SK-N-SH (cell line): ENCODE measurements at regions not wholly inside any gene's neighbourhood (a gene's known extent, or its start where the extent isn't known, plus 50 kb on each side); places are given as distances from the start of the nearest gene placed in this dataset.
A peak's percentile ranks its signal among the peaks of the same experiment; 100 is the strongest.

Source experiments
- CTCF ChIA-PET: fragments of 300-600, 350-600 bp; formaldehyde crosslinking; extraction: SDS; loops from one replicate; lab custom pipeline; 2021; lab: Yijun Ruan, JAX
- POLR2A ChIA-PET: fragments of 350-600 bp; sonication (Branson Sonifier 250); formaldehyde crosslinking; extraction: SDS; loops from one replicate; lab custom pipeline; 2020; ENCODE audit warnings: antibody characterized with exemption, inconsistent platforms; lab: Yijun Ruan, JAX
- DNase-seq: peaks from one replicate; pipeline ENCODE4 v3.0.0; 2012
- H2AFZ ChIP-seq: fragments of 200-600 bp; sonication (generic); 2 replicates; pipeline ENCODE4 v1.8.1; 2016; ENCODE audit warnings: antibody characterized with exemption, mild to moderate bottlenecking, low read depth
- H3F3A ChIP-seq: fragments of 200-600 bp; sonication (generic); replicated peaks from 2 replicates; pipeline ENCODE3; 2016; ENCODE audit warnings: antibody characterized with exemption, mild to moderate bottlenecking; ENCODE audit not compliant: insufficient read depth
- H3K27ac ChIP-seq, 2 experiments: fragments of 200-500 bp in 1 of 2; fragments of 200-600 bp in 1 of 2; sonication (Bioruptor generic) in 1 of 2; sonication (generic), shearing (Covaris generic) in 1 of 2; 2 replicates each; pipeline versions ENCODE4 v1.5.1 to v1.6.1; 2014 to 2016; ENCODE audit warnings: low read depth in 2 of 2, inconsistent platforms in 1 of 2, low read length in 1 of 2, mild to moderate bottlenecking in 1 of 2, mixed read lengths in 1 of 2
- H3K27me3 ChIP-seq: fragments of 200-600 bp; sonication (generic), shearing (Covaris generic); 2 replicates; pipeline ENCODE4 v1.6.1; 2016; ENCODE audit warnings: mixed run types; ENCODE audit not compliant: insufficient read depth
- H3K36me3 ChIP-seq, 2 experiments: fragments of 200-500 bp in 1 of 2; fragments of 200-600 bp in 1 of 2; sonication (Bioruptor generic) in 1 of 2; sonication (generic) in 1 of 2; replicated peaks in 1 of 2; 2 replicates each; pipeline versions ENCODE3 to v1.5.1; 2014 to 2016; ENCODE audit warnings: low read length in 1 of 2, mild to moderate bottlenecking in 1 of 2; ENCODE audit not compliant: insufficient read depth in 2 of 2, control insufficient read depth in 1 of 2
- H3K4me1 ChIP-seq, 2 experiments: fragments of 200-500 bp in 1 of 2; fragments of 200-600 bp in 1 of 2; sonication (Bioruptor generic) in 1 of 2; sonication (generic), shearing (Covaris generic) in 1 of 2; 2 replicates each; pipeline versions ENCODE4 v1.5.1 to v1.6.1; 2014 to 2016; ENCODE audit warnings: low read depth in 1 of 2, low read length in 1 of 2, mixed run types in 1 of 2; ENCODE audit not compliant: insufficient read depth in 2 of 2, control insufficient read depth in 1 of 2
- H3K4me2 ChIP-seq: fragments of 200-600 bp; sonication (generic), shearing (Covaris generic); 2 replicates; pipeline ENCODE4 v1.6.1; 2017; ENCODE audit warnings: mixed run types
- H3K4me3 ChIP-seq, 2 experiments: fragments of 200-500 bp in 1 of 2; fragments of 200-600 bp in 1 of 2; sonication (Bioruptor generic) in 1 of 2; sonication (generic), shearing (Covaris generic) in 1 of 2; 2 replicates each; pipeline versions ENCODE4 v1.5.1 to v1.8.1; 2014 to 2016; ENCODE audit warnings: low read depth in 2 of 2, inconsistent platforms in 1 of 2, low read length in 1 of 2, mild to moderate bottlenecking in 1 of 2, mixed read lengths in 1 of 2, moderate library complexity in 1 of 2
- H3K79me2 ChIP-seq: fragments of 200-600 bp; sonication (generic); 2 replicates; pipeline ENCODE4 v1.8.1; 2017; ENCODE audit warnings: mild to moderate bottlenecking; ENCODE audit not compliant: insufficient read depth
- H3K9ac ChIP-seq: fragments of 200-600 bp; sonication (generic); 2 replicates; pipeline ENCODE4 v1.6.1; 2017; ENCODE audit warnings: mixed run types
- H3K9me2 ChIP-seq: fragments of 200-600 bp; sonication (generic); 2 replicates; pipeline ENCODE4 v1.6.1; 2017; ENCODE audit warnings: mixed run types
- H3K9me3 ChIP-seq: fragments of 200-600 bp; sonication (generic); 2 replicates; pipeline ENCODE4 v1.6.1; 2017; ENCODE audit warnings: mixed run types, mild to moderate bottlenecking, moderate library complexity
- H4K20me1 ChIP-seq: fragments of 200-600 bp; sonication (generic); 2 replicates; pipeline ENCODE4 v1.6.1; 2017; ENCODE audit warnings: mild to moderate bottlenecking, mixed run types; ENCODE audit not compliant: insufficient read depth
- EP300 ChIP-seq, 2 experiments: IDR thresholded peaks; 2 replicates each; pipeline versions ENCODE4 v1.4.0 to v1.6.1; 2012; ENCODE audit warnings: borderline replicate concordance in 1 of 2, low read depth in 1 of 2, low read length in 1 of 2
- FOXJ3 ChIP-seq: sonication (generic); formaldehyde crosslinking; IDR thresholded peaks from 2 replicates; pipeline ENCODE4 v1.5.1; 2020; ENCODE audit warnings: mild to moderate bottlenecking, missing genetic modification reagents
- FOXM1 ChIP-seq: IDR thresholded peaks from 2 replicates; pipeline ENCODE4 v1.4.0; 2012; ENCODE audit warnings: low read depth, mild to moderate bottlenecking
- GATA2 ChIP-seq: sonication (generic); formaldehyde crosslinking; IDR thresholded peaks from 2 replicates; pipeline ENCODE4 v1.5.0; 2020; ENCODE audit warnings: mild to moderate bottlenecking, missing genetic modification reagents
- JUND ChIP-seq: IDR thresholded peaks from 2 replicates; pipeline ENCODE4 v1.4.0; 2012
- MXI1 ChIP-seq: IDR thresholded peaks from 2 replicates; pipeline ENCODE4 v1.6.1; 2012; ENCODE audit warnings: mild to moderate bottlenecking, low read depth, low read length, improper control_type of control experiment
- NFIC ChIP-seq: IDR thresholded peaks from 2 replicates; pipeline ENCODE4 v1.4.0; 2012; ENCODE audit warnings: borderline replicate concordance
- NRF1 ChIP-seq: IDR thresholded peaks from 2 replicates; pipeline ENCODE4 v1.6.1; 2012; ENCODE audit warnings: low read depth, mild to moderate bottlenecking, low read length
- POLR2AphosphoS5 ChIP-seq: IDR thresholded peaks from 2 replicates; pipeline ENCODE4 v1.6.1; 2012; ENCODE audit warnings: low read depth, low read length
- RCOR1 ChIP-seq: fragments of 150-350 bp; IDR thresholded peaks from 2 replicates; pipeline ENCODE4 v1.6.1; 2017; ENCODE audit warnings: antibody characterized with exemption, low read length
- SIN3A ChIP-seq: IDR thresholded peaks from 2 replicates; pipeline ENCODE4 v1.6.1; 2012; ENCODE audit warnings: low read depth, mild to moderate bottlenecking, low read length, moderate library complexity, borderline replicate concordance
- SMC3 ChIP-seq: IDR thresholded peaks from 2 replicates; pipeline ENCODE4 v1.6.1; 2012; ENCODE audit warnings: low read depth, low read length, improper control_type of control experiment
- TEAD4 ChIP-seq: IDR thresholded peaks from 2 replicates; pipeline ENCODE4 v1.4.0; 2012; ENCODE audit warnings: mild to moderate bottlenecking, borderline replicate concordance; ENCODE audit not compliant: insufficient read depth
- YY1 ChIP-seq: IDR thresholded peaks from 2 replicates; pipeline ENCODE4 v1.4.0; 2012; ENCODE audit warnings: low read depth, mild to moderate bottlenecking
- WGBS: methylation state at CpG from one replicate; pipeline ENCODE4 v1.1.6; 2017; ENCODE audit warnings: low lambda C conversion rate; 5-methylcytosine and 5-hydroxymethylcytosine counted together
- TF ChIP-seq, protein P1 (sequence below): fragments of 150-350 bp; IDR thresholded peaks from 2 replicates; pipeline ENCODE4 v1.6.1; 2017; ENCODE audit warnings: antibody characterized with exemption, low read length, low read depth, borderline replicate concordance
- TF ChIP-seq, protein P2 (sequence below): IDR thresholded peaks from 2 replicates; pipeline ENCODE4 v1.4.0; 2012; ENCODE audit warnings: low read depth
- TF ChIP-seq, protein P3 (sequence below): IDR thresholded peaks from 2 replicates; pipeline ENCODE4 v1.4.0; 2012; ENCODE audit warnings: low read depth, borderline replicate concordance
- TF ChIP-seq, protein P4 (sequence below): fragments of 200-600 bp; sonication (generic); IDR thresholded peaks from 2 replicates; pipeline ENCODE4 v1.6.1; 2017; ENCODE audit warnings: antibody characterized with exemption, mild to moderate bottlenecking, moderate library complexity
- TF ChIP-seq, protein P5 (sequence below): fragments of 150-350 bp; IDR thresholded peaks from 2 replicates; pipeline ENCODE4 v1.6.1; 2016; ENCODE audit warnings: mild to moderate bottlenecking, low read depth, low read length

DNA sequence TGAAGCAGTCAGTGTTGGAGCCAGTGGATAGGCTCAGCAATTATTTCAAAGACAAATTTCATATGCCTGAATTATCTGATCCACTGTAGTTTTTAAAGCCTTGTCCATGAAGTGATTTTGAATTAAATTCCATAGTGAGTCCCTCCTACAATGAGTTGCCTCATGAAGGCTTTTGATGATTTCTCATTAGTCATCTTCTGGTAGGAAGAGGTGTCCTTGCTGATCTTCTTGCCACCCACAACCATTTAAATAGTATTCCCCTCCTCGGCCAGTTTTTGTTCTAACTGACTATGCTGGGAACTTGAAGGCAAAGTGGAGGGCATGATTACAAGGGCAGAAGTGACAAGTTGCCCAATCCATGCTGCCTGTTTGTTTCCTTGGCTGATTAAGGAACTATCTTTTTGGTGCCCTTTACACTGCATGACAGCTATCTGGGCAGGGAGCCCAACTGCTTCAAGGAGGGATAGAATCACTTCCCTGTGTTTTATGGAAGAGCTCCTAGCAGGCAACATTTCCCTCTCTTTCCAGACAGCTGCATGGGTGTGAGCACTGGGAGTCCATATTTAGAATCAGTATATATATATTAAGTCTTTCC, 617.5 kb downstream of the ZPLD1 start:
- Histone ChIP-seq H3K4me2 (no peak overlapping the region), H3K27ac (peak overlapping the region in 1 of 2 experiments; percentile 34; a peak in 2 of 4 replicates), H4K20me1 (no peaks in the 10 kb centered on the region), H3K9me3 (no peaks in the 10 kb centered on the region), H3F3A (peaks cover 3% of the 10 kb centered on the region), H3K9me2 (no peaks in the 10 kb centered on the region), H3K36me3 (no peaks in the 10 kb centered on the region), H3K9ac (no peak overlapping the region), H3K27me3 (no peaks in the 10 kb centered on the region), H2AFZ (no peak overlapping the region), H3K79me2 (no peaks in the 10 kb centered on the region), H3K4me1 (peaks cover 15 to 17% of the 10 kb centered on the region in 2 experiments; a peak in 3 of 4 replicates), H3K4me3 (no peak overlapping the region)
- DNase-seq: no peak
- CTCF ChIA-PET: no interaction called here
- TF ChIP-seq NFIC (no peak), NRF1 (no peak), EP300 (IDR thresholded peaks at IDR 0.05; ENCODE audit: borderline replicate concordance in 1 of 2, low read depth in 1 of 2, low read length in 1 of 2) (no peak), SIN3A (no peak), FOXM1 (no peak), FOXJ3 (no peak), POLR2AphosphoS5 (no peak), JUND (no peak), GATA2 (CRISPR knock-in tag) (no peak), MXI1 (no peak), YY1 (no peak), TEAD4 (no peak), SMC3 (no peak), RCOR1 (no peak)
- TF ChIP-seq, protein P1, sequence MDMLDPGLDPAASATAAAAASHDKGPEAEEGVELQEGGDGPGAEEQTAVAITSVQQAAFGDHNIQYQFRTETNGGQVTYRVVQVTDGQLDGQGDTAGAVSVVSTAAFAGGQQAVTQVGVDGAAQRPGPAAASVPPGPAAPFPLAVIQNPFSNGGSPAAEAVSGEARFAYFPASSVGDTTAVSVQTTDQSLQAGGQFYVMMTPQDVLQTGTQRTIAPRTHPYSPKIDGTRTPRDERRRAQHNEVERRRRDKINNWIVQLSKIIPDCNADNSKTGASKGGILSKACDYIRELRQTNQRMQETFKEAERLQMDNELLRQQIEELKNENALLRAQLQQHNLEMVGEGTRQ: no peak
- TF ChIP-seq, protein P2, sequence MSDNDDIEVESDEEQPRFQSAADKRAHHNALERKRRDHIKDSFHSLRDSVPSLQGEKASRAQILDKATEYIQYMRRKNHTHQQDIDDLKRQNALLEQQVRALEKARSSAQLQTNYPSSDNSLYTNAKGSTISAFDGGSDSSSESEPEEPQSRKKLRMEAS: no peak
- TF ChIP-seq, protein P3, sequence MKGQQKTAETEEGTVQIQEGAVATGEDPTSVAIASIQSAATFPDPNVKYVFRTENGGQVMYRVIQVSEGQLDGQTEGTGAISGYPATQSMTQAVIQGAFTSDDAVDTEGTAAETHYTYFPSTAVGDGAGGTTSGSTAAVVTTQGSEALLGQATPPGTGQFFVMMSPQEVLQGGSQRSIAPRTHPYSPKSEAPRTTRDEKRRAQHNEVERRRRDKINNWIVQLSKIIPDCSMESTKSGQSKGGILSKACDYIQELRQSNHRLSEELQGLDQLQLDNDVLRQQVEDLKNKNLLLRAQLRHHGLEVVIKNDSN: no peak
- TF ChIP-seq, protein P4, sequence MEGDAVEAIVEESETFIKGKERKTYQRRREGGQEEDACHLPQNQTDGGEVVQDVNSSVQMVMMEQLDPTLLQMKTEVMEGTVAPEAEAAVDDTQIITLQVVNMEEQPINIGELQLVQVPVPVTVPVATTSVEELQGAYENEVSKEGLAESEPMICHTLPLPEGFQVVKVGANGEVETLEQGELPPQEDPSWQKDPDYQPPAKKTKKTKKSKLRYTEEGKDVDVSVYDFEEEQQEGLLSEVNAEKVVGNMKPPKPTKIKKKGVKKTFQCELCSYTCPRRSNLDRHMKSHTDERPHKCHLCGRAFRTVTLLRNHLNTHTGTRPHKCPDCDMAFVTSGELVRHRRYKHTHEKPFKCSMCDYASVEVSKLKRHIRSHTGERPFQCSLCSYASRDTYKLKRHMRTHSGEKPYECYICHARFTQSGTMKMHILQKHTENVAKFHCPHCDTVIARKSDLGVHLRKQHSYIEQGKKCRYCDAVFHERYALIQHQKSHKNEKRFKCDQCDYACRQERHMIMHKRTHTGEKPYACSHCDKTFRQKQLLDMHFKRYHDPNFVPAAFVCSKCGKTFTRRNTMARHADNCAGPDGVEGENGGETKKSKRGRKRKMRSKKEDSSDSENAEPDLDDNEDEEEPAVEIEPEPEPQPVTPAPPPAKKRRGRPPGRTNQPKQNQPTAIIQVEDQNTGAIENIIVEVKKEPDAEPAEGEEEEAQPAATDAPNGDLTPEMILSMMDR: no peak
- TF ChIP-seq, protein P5, sequence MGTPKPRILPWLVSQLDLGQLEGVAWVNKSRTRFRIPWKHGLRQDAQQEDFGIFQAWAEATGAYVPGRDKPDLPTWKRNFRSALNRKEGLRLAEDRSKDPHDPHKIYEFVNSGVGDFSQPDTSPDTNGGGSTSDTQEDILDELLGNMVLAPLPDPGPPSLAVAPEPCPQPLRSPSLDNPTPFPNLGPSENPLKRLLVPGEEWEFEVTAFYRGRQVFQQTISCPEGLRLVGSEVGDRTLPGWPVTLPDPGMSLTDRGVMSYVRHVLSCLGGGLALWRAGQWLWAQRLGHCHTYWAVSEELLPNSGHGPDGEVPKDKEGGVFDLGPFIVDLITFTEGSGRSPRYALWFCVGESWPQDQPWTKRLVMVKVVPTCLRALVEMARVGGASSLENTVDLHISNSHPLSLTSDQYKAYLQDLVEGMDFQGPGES: no peak
- WGBS: 44% methylated on average over 1 of the region's 1 CpG
- POLR2A ChIA-PET: no interaction called here
